ENCODE measurements at regions not wholly inside any gene's neighbourhood (a gene's known extent, or its start where the extent isn't known, plus 50 kb on each side); places are given as distances from the start of the nearest gene placed in this dataset.

GRCh38 chr7:53087274-53087673 lies 51.8 kb downstream of the POM121L12 start:
- DNase-seq (ENCODE audit: low spot score) (no peak), FAIRE-seq (no peak), ATAC-seq (no peak)
- Histone ChIP-seq H2AFZ (ENCODE audit: low read length) (no peak overlapping the region), H3K27me3 (ENCODE audit: control insufficient read depth in 1 of 2, insufficient read depth in 2 of 2, low read length in 2 of 2) (no peaks in the 10 kb centered on the region), H3K9me3 (ENCODE audit: low read length) (peaks cover 37% of the 10 kb centered on the region), H3K4me1 (ENCODE audit: insufficient read depth, low read length) (no peaks in the 10 kb centered on the region), H3K9ac (ENCODE audit: insufficient read depth, low read depth, low read length) (no peak overlapping the region), H3K4me2 (ENCODE audit: low read depth, low read length) (no peak overlapping the region), H3K36me3 (replicated peaks in 1 of 2; ENCODE audit: control insufficient read depth in 1 of 2, insufficient read depth in 2 of 2, low read length in 2 of 2) (no peaks in the 10 kb centered on the region), H4K20me1 (ENCODE audit: insufficient read depth, low read length) (no peaks in the 10 kb centered on the region), H3K27ac (ENCODE audit: extremely low read length, insufficient read depth, low read length) (no peak overlapping the region), H3K79me2 (ENCODE audit: insufficient read depth, low read length) (no peaks in the 10 kb centered on the region), H3K4me3 (replicated peaks in 1 of 3; ENCODE audit: insufficient read depth in 1 of 3, low read depth in 2 of 3, low read length in 3 of 3) (no peak overlapping the region)
- intact Hi-C loops (cut with micrococcal nuclease; ENCODE audit: unreplicated experiment) (no loop called here), in situ Hi-C loops (cut with HindIII; ENCODE audit: extremely low pct_ligation_motif_present, low pct_unique_long_range_greater_than_20kb) (no loop called here)
- no TSS peak for BruUV-seq (replicated peaks)
- 53% methylated on average over 5 of the region's 17 CpGs for WGBS (ENCODE audit: low lambda C conversion rate)
- TF ChIP-seq ATM (IDR thresholded peaks at IDR 0.05; ENCODE audit: borderline replicate concordance) = no peak
- no peak for TF ChIP-seq MED1 (CRISPR knock-in tag; IDR thresholded peaks at IDR 0.05)
- TF ChIP-seq ZNF530 (CRISPR knock-in tag; IDR thresholded peaks at IDR 0.05; ENCODE audit: low read depth) = no peak
- no peak for TF ChIP-seq NCOA2 (CRISPR knock-in tag; IDR thresholded peaks at IDR 0.05)
- no peak for TF ChIP-seq NFE2L1 (CRISPR knock-in tag; IDR thresholded peaks at IDR 0.05; ENCODE audit: borderline replicate concordance)
- no peak for TF ChIP-seq ZNF337 (CRISPR knock-in tag; IDR thresholded peaks at IDR 0.05; ENCODE audit: borderline replicate concordance, low read depth)
- no peak for TF ChIP-seq NFKBIZ (CRISPR knock-in tag; IDR thresholded peaks at IDR 0.05)
- TF ChIP-seq ZNF703 (CRISPR knock-in tag; IDR thresholded peaks at IDR 0.05; ENCODE audit: borderline replicate concordance) = no peak
- TF ChIP-seq PLSCR1 (CRISPR knock-in tag; IDR thresholded peaks at IDR 0.05; ENCODE audit: borderline replicate concordance) = no peak
- no peak for TF ChIP-seq ATF7-NPFF (CRISPR knock-in tag; IDR thresholded peaks at IDR 0.05; ENCODE audit: low read depth)
- TF ChIP-seq ARID5B (CRISPR knock-in tag; IDR thresholded peaks at IDR 0.05) = no peak
- TF ChIP-seq MYNN (CRISPR knock-in tag; IDR thresholded peaks at IDR 0.05; ENCODE audit: low read depth) = no peak
- no peak for TF ChIP-seq TFAP4 (IDR thresholded peaks at IDR 0.05; ENCODE audit: borderline replicate concordance, low read depth)
- TF ChIP-seq ZMAT3 (CRISPR knock-in tag; conservative IDR thresholded peaks at IDR 0.05) = no peak
- ChIA-PET POLR2A (no interaction called here), CTCF (ENCODE audit: low intra/inter-chr PET ratio, low total read pairs) (no interaction called here)

All from HepG2 (cell line).